ENCODE measurements at regions not wholly inside any gene's neighbourhood (a gene's known extent, or its start where the extent isn't known, plus 50 kb on each side); places are given as distances from the start of the nearest gene placed in this dataset.
A peak's percentile ranks its signal among the peaks of the same experiment; 100 is the strongest.

GRCh38 chr6:98002678-98003077 lies 719.7 kb upstream of the MMS22L start:
- Mint-ChIP-seq H3K27ac (ENCODE audit: unreplicated experiment) (peak overlapping the region; percentile 51), H3K9me3 (no peaks in the 10 kb centered on the region), H3K27me3 (ENCODE audit: low read depth) (no peaks in the 10 kb centered on the region), H3K4me1 (no peaks in the 10 kb centered on the region), H3K36me3 (ENCODE audit: low read depth) (no peaks in the 10 kb centered on the region), H3K4me3 (no peak overlapping the region)
- no peak for TF ChIP-seq CTCF (conservative IDR thresholded peaks at IDR 0.05)
- no peak for DNase-seq (ENCODE audit: low read depth, low spot score)

GRCh38 chr6:98014442-98015201 lies 731.6 kb upstream of the MMS22L start:
- Mint-ChIP-seq H3K27ac (ENCODE audit: unreplicated experiment) (peak overlapping the region; percentile 85), H3K36me3 (ENCODE audit: low read depth) (peaks cover 4% of the 10 kb centered on the region), H3K9me3 (no peaks in the 10 kb centered on the region), H3K4me3 (no peak overlapping the region), H3K27me3 (ENCODE audit: low read depth) (no peaks in the 10 kb centered on the region), H3K4me1 (peaks cover 18% of the 10 kb centered on the region)
- TF ChIP-seq CTCF (conservative IDR thresholded peaks at IDR 0.05), result no peak
- DNase-seq (ENCODE audit: low read depth, low spot score), result no peak

DNA sequence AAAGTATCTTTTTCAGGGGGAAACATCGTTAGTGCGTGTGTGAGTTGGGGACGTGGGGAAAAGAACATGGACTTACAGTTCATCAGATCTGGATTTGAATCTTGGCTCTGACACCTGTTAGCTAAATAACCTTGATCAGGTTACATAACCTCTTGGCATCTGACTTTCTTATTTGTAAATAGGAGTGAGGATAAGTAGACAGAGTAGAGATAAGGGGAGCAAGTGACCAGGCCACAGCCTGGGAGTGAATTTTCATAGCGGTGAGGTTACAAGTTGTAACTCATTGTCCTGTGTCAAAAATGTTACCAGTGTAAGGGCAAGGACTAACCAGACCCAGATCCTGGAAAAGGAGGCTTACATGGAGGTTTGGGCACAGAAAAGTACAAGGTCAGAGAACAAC lies 733.5 kb upstream of the MMS22L start:
- no peak for DNase-seq (ENCODE audit: low read depth, low spot score)
- no peaks in the 10 kb centered on the region for H3K36me3 Mint-ChIP-seq (ENCODE audit: low read depth)
- H3K4me3 Mint-ChIP-seq, result no peak overlapping the region
- no peaks in the 10 kb centered on the region for H3K27me3 Mint-ChIP-seq (ENCODE audit: low read depth)
- no peak for TF ChIP-seq CTCF (conservative IDR thresholded peaks at IDR 0.05)
- H3K27ac Mint-ChIP-seq (ENCODE audit: unreplicated experiment), result peak overlapping the region; percentile 29
- no peaks in the 10 kb centered on the region for H3K9me3 Mint-ChIP-seq
- peaks cover 22% of the 10 kb centered on the region for H3K4me1 Mint-ChIP-seq

DNA sequence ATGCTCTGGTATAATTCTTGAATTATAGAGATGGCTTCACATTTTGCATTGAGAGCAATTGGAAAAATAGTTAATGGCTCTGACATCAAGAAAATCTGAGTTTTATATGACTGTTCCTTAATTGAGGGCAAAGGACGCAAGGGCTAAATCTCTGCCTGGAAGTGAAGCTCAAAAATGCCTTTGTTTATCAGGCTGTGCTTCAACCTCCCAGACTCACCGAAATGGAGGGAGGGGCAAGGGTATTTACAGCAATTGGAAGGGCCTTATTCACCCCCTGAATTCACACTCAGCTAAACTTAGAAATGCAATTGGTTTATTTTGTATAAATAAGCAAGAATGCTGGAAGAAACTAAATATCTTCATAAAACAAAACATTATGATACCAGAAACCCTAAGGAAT lies 737.2 kb upstream of the MMS22L start:
- no peak overlapping the region for H3K4me3 Mint-ChIP-seq
- no peak for TF ChIP-seq CTCF (conservative IDR thresholded peaks at IDR 0.05)
- H3K27ac Mint-ChIP-seq (ENCODE audit: unreplicated experiment), result peak overlapping the region; percentile 10
- no peak for DNase-seq (ENCODE audit: low read depth, low spot score)
- H3K9me3 Mint-ChIP-seq, result no peaks in the 10 kb centered on the region
- H3K27me3 Mint-ChIP-seq (ENCODE audit: low read depth), result no peaks in the 10 kb centered on the region
- H3K4me1 Mint-ChIP-seq, result peaks cover 10% of the 10 kb centered on the region
- H3K36me3 Mint-ChIP-seq (ENCODE audit: low read depth), result no peaks in the 10 kb centered on the region

DNA sequence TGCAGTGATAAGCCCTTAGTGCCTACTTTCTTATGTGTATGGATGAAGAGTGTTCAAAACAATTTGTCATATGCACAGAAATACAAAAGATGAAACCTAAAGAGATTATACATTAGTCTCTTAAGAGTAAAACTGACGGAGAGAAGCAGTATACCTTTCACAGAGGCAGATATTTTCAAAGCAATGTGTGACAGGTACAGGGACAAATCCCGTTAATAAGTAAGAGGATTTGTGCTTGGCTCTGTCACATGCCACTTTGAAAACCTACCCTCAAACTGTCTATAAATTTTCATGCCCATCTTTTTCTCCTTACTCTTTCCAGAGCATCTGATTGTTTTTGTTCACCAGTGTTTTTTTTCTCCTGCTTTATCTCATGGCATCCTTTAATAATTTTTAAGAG lies 741.3 kb upstream of the MMS22L start:
- Mint-ChIP-seq H3K4me3 (no peak overlapping the region), H3K36me3 (ENCODE audit: low read depth) (no peaks in the 10 kb centered on the region), H3K27me3 (ENCODE audit: low read depth) (no peaks in the 10 kb centered on the region), H3K27ac (ENCODE audit: unreplicated experiment) (no peak overlapping the region), H3K4me1 (peaks cover 4% of the 10 kb centered on the region), H3K9me3 (no peaks in the 10 kb centered on the region)
- no peak for TF ChIP-seq CTCF (conservative IDR thresholded peaks at IDR 0.05)
- no peak for DNase-seq (ENCODE audit: low read depth, low spot score)
